ENCODE measurements at regions not wholly inside any gene's neighbourhood (a gene's known extent, or its start where the extent isn't known, plus 50 kb on each side); places are given as distances from the start of the nearest gene placed in this dataset.

DNA sequence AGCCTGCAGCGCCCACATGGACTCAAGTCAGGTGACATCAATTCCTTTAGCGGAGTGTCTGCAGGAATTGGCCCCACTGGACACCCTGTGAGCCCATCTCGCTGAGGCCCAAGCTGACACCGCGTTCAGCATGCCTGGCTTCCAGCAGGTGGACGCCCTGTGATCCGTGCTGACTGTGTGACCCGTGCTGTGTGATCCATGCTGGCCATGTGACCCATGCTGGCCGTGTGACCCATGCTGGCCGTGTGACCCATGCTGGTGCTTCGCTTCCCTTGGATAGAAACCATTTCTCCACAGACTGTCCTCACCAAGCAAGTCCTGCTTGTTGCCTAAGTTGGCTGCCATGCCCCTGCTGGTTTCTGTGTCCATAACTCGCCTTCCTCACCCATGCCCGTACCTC lies 392.1 kb downstream of the BRD1 start:
- DNase-seq (ENCODE audit: low spot score) = no peak

DNA sequence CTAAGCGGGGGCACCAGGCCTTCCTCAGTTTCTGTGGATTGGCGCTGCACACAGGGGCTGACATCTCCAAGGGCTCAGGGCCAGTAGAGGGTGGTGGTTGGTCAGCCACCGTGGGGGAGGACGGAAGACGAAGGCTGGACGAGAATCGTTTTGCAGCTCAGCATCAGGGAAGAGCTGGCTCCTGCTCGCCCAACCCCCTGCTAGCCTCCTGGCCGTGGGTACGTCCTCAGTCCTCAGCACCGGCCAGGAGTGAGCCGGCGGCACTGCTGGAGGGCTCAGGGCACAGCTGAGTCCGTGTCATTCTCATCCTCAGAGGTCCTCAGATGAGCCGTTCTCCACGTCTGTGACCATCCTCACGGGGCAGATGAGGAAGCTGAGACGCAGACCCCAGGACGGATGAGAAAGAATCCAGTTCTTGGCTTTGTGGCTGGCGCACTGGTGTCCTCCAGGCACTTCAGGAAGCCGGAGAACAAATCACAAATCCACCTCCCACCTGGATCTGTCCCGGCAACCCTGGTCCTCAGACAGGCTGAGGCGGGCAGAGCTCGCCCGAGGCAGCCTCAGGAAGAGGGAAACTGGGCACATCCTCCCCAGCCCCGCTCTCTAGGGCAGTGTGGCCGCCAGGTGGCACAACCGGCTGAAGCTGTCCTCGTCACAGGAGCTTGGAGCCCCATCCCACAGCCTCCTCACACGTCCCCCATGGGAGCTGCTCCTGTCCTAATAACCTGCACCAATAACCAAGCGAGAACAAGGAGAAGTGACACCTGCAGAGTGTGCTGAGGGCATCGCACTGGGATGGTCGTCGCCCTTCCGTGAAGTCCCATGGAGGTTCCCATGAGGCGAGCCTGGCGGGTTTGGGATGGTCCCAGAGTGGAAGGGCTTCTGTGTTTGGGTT lies 393.7 kb downstream of the BRD1 start:
- no peak for DNase-seq (ENCODE audit: low spot score)

DNA sequence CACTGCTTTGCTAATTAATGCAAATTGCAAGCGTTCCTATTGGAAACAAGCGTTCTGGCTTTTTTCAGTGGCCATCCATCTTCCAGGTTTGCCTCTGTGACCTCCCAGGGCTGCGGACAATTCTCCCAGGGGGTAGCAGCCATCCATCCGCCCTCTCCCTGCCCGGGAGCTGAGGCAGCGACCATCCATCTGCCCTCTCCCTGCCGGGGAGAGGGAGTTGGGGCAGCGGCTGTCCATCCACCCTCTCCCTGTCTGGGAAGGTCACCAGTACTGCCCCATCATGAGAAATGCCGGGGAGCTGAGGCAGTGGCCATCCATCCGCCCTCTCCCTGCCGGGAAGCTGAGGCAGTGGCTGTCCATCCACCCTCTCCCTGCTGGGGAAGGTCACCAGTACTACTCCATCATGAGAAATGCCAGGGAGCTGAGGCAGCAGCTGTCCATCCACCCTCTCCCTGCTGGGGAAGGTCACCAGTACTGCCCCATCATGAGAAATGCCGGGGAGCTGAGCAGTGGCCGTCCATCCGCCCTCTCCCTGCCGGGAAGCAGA lies 394.7 kb downstream of the BRD1 start:
- no peak for DNase-seq (ENCODE audit: low spot score)

DNA sequence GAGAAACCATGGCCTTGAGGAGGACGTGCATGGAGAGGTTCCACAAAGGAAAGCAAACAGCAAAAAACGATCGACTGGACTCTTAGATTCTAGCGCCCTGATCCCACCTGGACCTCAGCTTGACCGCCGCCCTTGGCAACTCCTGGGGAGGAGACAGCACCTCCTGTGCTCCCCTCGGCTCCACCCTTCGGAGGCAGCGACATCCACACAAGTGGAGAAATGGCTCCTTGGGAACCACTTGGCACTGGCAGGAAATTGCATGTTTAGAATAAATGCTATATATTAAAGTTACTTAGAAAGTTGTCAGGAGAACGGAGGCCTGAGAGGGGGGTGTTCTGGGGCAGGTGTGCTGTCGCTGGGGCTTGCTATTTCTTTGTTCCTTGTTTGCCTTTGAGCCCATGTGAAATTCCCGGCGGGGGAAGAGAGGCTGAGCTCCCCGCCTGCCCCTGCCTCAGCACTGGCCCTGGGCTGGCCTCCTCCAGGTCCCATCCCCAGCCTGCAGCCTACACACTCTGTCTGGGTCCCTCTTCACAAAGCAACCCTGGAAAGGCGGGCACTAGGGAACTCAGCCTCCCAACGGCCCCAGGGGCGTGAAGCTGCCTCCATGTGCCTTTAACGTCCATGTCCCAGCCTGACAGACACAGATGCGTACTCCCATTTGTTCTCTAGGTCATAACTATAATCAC lies 395.3 kb downstream of the BRD1 start:
- no peak for DNase-seq (ENCODE audit: low spot score)

DNA sequence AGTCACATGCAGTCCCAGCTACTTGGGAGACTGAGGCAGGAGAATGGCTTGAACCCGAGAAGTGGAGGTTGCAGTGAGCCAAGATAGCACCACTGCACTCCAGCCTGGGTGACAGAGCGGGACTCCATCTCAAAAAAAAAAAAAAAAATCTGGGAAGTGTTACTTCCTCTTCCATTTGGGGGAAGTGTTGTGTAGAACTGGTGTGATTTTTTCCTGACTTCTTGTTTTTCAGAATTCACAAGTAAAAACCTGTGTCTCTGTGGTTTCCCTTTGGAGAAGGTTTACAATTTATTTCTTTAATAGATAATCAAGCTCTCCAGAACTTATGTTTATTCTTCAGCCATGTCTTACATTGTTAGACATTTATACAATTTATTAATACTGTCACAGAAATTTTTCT lies 396.1 kb downstream of the BRD1 start:
- DNase-seq (ENCODE audit: low spot score) = no peak

DNA sequence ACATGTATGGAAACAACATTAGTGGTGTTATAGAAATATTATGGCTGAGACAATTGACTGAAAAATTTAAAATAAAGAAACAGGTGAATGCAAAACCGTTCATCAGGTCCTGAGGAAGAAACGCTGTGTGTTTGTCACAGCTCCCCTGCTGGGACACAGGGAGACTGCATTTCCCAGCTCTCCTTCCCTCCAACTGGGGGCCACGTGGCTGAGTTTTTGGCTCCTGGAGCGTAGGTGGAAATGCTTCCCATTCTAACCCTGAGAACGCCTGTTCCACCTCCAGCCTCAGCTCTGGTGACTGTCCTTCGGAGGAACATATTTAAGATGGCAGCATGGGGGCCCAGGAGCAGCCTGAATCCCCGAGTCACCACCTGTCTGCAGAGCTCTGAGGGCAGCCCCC lies 398.6 kb downstream of the BRD1 start:
- no peak for DNase-seq (ENCODE audit: low spot score)

DNA sequence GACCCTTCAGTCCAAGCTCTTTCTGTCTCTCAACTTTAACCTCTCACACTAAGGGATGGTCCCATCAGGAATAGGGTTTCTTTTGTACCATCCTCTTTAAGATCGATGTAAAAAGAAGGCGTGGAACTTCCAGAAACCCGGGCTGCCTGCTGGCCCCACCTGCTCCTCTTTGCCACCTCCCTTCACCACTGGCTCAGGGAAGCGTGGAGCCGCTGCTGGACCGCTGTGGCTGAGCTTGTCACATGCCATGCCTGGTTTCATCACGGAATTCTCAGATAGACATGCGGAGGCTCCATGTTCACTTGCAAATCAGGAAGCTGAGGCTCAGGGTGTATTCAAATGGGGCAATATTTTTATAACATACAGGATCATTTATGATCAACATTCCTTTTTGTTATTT lies 399.7 kb downstream of the BRD1 start:
- DNase-seq (ENCODE audit: low spot score) = no peak

DNA sequence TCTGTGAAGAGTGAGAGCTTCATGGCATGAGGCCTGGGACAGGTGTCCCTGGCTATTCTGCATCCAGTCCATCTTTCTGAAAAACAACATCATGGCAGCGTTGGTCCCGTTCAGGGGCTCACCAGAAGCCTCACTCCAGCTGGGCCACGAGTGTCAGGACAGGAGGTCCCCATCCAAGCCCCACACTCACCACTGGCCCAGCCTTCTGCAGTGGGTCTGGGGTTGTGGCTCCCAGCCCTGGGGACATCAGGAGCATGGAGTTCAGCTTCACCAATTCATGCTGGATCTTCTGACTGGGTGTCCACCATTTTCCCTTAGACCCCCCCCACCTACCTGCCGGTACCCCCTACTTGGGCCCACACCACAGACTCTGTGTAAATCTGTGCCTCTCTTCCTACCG lies 400.3 kb downstream of the BRD1 start:
- DNase-seq (ENCODE audit: low spot score) = no peak

DNA sequence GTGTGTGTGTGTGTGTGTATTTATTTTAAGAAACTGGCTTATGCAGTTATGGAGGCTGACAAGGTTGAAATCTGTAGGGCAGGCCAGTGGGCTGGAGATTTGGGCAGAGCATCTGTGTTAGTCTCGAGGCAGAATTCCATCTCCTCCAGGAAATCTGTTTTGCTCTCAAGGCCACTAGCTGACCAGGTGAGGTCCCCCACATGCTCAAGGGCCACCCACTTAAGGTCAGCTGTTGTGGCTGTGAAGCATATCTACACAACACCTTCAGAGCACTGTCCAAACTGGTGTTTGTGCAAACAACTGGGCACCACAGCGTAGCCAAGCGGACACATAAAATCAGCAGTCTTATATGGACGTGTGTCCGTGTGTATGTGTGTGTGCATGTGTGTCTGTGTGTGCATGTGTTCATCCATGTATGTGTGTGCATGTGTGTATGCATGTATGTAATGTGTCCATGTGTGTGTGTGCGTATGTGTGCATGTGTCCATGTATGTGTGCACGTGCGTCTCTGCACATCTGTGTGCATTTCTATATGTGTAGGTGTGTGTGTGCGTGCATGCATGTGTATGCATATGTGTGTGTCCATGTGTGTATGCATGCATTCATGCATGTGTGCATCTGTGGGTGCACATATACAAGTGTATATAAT lies 400.9 kb downstream of the BRD1 start:
- DNase-seq (ENCODE audit: low spot score) = no peak

DNA sequence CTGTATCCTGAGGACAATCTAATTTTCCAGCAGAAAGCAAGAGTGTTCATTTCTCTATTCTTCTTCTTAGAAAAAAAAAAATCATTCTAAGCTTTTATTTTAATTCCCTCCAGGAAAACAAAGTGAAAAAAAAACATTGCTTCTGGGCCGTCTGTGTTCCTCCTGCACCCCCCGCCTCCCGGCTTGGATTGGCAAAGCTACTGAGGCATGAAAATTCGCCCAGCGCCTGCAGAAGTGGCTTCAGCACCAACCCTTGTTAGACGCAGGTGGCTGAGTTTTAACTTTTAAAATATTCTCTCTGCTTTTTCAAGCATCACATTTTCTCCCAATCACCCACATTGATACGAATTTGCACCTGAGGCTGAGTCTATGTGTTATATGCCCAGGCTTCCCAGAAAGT lies 401.6 kb downstream of the BRD1 start:
- no peak for DNase-seq (ENCODE audit: low spot score)

DNA sequence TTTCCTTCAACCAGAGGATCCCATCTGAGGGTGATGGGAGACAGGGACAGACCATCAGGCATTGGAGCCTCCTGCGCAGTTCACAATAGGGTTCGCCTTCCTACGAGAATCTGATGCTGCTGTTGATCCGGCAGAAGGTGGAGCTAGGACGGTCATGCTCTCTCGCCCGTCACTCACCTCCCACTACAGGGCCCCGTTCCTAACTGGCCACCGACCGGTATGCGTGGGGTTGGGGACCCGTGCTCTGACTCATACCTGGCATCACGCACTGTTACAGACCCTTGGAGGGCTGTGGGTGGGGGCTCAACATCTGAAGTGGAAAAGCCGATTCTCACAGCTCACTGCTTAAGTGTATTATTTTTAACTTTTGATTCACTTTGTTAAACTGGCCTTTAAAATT lies 402.3 kb downstream of the BRD1 start:
- no peak for DNase-seq (ENCODE audit: low spot score)

DNA sequence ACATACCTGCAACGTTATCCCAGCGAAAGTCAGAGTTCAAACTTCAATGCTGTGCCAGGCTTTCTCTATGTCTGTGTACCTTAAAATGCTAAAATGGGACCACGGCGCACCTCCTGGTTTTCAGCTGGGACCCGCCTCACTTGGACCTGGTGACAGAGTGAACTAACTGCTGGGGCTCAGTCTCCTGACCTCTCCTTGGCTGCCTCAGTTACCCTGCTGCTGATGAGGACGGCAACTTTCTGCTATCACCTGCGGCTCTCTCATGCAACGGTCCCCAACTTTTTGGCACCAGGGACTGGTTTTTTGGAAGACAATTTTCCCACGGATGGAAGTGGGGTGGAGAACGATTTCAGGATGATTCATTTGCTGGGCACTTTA lies 402.8 kb downstream of the BRD1 start:
- DNase-seq (ENCODE audit: low spot score) = no peak

DNA sequence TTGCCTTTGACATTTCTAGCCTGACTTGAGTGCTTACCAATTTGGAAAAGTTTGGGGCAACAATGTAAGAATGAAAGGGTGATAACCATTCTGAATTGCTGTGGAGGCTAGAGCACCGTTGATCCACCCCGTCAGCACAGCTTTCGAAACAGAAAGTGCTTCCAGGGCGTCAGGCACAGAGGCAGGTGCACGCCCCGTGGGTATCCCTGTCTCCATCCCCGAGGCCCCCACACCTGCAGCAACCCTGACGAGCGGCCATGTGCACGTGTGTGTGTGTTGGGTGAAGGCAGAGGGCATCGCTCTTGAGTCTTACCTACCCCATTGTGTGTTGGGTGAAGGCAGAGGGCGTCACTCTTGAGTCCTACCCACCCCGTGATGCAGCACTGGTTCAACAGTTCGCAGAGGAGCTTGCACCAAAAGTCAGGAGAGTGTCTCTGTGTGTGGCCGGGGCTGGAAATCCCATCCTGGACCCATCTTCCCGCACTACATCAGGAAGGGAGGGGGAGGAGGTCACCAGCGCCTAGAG lies 404.5 kb downstream of the BRD1 start:
- DNase-seq (ENCODE audit: low spot score) = no peak

DNA sequence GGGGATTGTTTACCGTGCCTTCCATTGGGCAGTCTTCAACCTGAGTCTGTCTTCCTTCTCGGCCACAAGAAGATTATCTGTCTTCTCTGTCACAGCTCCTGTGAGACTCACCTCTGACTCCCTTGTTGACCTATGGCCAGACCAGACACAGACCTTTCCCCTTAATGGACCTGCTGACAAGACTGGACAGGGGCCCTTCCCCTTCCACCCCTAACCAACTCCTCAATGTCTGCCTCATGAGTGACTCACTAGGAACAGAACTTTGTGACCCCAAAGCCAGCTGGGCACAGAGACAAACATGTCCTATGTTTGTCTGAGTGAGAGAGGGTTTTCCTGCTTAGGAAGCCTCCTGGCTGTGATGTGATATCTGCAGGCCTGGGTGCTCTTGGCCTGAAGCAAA lies 405.0 kb downstream of the BRD1 start:
- no peak for DNase-seq (ENCODE audit: low spot score)

DNA sequence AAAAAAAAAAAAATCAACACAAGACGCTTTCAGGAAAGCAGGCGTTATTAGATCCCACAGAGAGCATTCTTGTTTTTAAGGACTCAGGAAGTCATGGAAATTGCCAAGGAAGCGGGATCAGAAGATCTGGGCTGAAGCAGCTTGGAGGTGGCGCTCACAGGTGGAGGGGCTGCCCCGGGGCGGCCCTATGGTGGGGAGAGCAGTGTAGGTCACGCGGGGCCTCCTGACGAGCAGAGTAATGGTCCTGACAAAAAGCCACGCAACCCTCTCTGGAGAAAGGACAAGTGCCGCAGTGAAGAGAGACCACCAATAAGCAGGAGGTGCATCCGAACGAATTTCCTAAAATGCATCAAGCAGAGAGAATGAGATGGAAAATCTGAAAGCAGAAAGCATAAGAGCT lies 407.0 kb downstream of the BRD1 start:
- no peak for DNase-seq (ENCODE audit: low spot score)

DNA sequence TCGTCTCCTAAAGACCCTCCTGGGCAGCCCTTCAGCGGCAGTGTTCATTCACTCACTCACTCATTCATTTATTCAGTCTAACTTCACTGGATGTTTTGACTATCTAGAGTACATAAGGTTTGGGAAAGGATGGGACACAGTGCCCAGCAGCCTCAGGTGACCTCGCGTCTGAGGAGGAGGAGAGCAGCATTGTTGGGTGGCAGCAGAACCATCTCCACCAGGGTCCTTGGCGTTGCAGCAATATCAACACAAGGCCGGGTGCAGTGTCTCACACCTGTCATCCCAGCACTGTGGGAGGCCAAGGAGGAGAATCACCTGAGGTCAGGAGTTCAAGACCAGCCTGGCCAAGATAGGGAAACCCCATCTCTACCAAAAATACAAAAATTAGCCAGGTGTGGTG lies 408.0 kb downstream of the BRD1 start:
- DNase-seq (ENCODE audit: low spot score) = no peak

DNA sequence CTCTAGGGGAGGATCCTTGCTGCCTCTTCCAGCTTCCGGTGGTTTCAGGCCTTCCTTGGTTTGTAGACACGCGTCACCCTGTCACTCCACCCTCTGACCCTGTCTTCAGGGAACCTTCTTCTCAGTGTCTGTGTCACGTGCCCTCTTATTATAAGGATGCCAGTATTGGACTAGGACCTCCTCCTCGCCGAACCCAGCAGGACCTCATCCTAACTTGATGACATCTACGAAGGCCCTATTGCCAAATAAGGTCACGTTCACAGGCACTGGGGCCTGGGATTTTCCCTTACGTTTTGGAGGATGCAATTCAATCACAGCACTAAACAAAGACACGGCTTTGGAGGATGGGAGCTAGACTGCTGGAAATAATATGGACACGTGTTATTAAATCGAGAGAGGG lies 408.7 kb downstream of the BRD1 start:
- DNase-seq (ENCODE audit: low spot score) = no peak

DNA sequence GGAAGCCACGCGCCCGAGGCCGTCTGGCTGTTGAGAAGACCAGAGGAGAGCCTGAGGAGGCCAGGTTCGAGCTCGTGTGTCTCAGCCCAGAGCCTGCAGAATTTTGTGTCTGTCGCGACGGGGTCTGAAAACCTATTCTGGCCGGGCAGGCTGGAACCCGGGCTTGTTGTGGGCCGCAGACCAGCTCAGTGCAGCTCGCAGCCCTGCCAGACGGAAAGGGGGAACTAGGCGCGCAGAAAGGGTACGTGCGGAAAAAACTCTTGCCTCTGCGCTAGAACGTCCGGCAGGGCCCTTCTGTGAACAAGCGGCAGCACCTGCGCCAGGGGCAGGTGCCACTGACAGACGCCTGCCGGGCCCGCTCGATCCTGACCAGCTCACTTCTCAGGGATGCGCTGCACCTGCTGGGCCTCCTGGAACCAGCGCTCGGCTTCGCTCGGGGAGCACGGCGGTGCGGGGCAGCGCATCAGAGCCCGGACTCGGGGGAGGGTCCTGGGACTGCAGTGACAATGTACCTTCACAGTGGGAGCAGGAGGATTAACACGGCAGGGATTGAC lies 409.3 kb downstream of the BRD1 start:
- DNase-seq (ENCODE audit: low spot score) = no peak

DNA sequence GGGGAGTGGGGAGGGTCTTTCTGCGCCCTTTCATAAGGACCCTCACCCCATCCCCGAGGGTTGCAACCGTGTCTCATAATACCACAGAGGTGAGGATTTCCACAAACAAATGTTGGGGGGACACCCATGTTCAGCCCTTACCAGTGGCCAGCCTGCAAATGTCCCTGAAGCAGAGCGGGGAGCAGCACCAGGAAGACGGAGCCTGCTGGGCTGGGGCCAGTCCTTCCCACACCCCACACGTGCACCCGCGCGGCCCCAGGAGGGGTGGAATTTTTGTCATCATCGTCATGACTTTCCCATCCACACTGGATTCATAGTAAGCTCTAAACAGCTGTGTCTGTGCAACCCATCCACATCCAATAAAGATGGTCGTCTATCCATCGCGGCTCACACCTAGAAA lies 409.8 kb downstream of the BRD1 start:
- DNase-seq (ENCODE audit: low spot score) = no peak

DNA sequence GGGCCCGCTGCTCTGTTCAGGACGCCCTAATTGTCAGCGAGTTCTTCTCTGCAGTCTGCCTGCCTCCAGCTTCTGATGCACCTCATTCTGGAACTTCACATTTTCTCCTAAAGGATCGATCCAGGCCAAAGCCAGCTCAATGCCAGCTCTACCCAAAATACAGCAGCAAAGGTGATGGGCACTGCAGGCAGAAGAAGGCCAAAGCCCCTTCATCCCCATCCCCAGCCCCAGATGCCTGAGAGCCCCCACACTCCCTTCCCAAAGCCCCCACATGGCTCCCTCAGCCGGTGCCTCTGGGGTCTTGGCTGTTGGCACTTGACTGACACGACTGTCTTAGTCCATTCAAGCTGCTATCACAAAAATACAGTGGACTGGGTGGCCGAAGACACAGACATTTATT lies 410.3 kb downstream of the BRD1 start:
- DNase-seq (ENCODE audit: low spot score) = no peak

DNA sequence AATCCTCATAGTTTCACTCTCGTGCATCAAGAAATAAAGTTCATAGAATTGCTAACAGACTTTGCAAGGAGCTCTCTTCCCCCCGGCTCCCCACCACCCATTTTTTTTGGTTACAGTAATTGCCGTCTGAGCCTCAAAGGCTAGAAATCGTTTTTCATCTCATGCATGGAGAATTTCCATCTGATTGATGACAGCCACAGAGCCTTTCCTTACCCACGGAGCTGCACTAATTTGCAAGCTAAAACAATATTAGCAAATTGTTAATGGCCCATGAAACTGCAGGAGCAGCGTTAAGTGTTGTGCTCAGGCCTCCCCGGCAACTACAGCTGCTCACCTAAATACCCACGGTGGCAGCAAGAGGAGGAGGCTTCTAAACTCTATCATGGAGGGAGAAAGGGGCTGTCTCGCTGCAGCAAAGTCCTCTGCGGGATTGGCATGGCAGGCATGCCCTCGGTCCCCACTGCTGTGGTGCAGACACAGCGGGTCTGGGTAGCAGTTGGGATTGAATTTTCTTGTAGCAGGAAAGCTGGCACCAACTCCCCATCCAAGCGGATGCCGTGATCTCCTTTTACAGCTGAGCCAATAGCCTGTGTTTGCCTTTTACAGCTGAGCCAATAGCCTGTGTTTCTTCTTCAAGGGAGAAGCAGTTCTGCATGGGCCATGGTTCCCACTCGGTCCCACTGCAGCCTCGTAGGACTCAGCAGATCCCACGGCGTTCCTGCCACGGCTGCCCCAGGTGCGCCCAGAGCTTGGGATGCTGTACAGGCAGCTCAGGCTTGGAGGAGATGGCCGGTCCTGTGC lies 412.3 kb downstream of the BRD1 start:
- no peak for DNase-seq (ENCODE audit: low spot score)

DNA sequence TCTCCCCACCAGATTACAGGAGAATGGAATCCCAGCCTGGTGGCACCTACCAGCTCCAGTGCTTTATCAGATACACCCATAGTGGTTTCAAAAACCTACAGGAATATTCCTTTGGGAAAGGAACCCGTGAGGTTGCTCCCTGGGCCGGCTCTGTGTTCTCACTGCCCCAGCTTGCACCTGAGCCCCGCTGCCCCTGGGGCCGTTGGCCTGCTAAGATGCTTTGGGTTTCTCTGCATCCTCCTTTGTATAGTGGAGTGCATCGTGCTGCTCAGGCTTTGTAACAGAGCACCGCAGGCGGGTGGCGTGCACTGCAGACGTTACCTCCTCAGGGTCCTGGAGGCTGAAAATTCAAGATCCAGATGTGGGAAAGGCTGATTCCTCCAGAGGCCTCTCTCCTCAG lies 414.1 kb downstream of the BRD1 start:
- DNase-seq (ENCODE audit: low spot score) = no peak

All from AG08395 (cell line).